ENCODE measurements at regions not wholly inside any gene's neighbourhood (a gene's known extent, or its start where the extent isn't known, plus 50 kb on each side); places are given as distances from the start of the nearest gene placed in this dataset.
"Not testable (repeated sequence)": the region's sequence is repeated elsewhere in the genome, so short reads cannot be mapped to it uniquely, and the experiment has no call there.

DNA sequence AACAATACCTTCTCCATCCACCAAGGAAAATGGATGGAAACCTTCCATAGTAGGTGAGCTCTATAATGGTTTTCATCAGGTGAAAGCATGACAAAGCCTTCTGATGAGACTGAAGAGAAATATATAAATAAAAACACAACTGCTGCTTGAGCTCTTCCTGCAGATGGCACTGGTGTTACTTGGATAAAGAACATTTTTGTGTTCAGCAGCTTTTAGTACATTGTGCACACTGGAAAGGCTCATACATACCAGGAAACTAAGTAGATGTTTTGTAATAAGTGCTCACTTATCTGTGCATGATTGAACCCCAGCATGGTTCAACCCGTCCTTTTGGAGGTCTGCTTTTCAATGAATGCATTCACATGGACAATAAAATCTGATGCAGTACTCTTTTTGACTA is 357.3 kb upstream of the MIS18BP1 start:
- no peak for FAIRE-seq
- Histone ChIP-seq H3K36me3 (no peaks in the 10 kb centered on the region), H3K27ac (no peak overlapping the region), H3K4me3 (no peak overlapping the region), H3K27me3 (no peaks in the 10 kb centered on the region), H3K4me1 (no peaks in the 10 kb centered on the region), H3K9me3 (no peaks in the 10 kb centered on the region)
- DNase-seq, result no peak
- no peak for TF ChIP-seq CTCF (IDR thresholded peaks at IDR 0.05)
- ATAC-seq, result peak in 1 of 4 donors; percentile 41
- intact Hi-C loops (cut with DNase I), result no loop called here
- 10 to 21% methylated on average over 1 of the region's 1 CpG for WGBS, 2 donors

- Histone ChIP-seq H3K27me3 (no peaks in the 10 kb centered on the region), H3K9me3 (no peaks in the 10 kb centered on the region), H3K36me3 (no peaks in the 10 kb centered on the region), H3K27ac (no peak overlapping the region), H3K4me3 (no peak overlapping the region), H3K4me1 (no peaks in the 10 kb centered on the region)
- no peak for ATAC-seq
- intact Hi-C loops (cut with DNase I), result no loop called here
- TF ChIP-seq CTCF (IDR thresholded peaks at IDR 0.05), result no peak
- FAIRE-seq, result no peak
- 55 to 68% methylated on average over 3 of the region's 3 CpGs for WGBS, 2 donors
- no peak for DNase-seq
Observed at GRCh38 chr14:45587142-45587541, 334.1 kb upstream of the MIS18BP1 start.

- H3K4me3 ChIP-seq, result no peak overlapping the region
- intact Hi-C loops (cut with DNase I), result no loop called here
- TF ChIP-seq CTCF (IDR thresholded peaks at IDR 0.05), result no peak
- FAIRE-seq (no peak), DNase-seq (no peak), ATAC-seq (no peak)
- no peak overlapping the region for H3K27ac ChIP-seq
- no peaks in the 10 kb centered on the region for H3K27me3 ChIP-seq
- no peaks in the 10 kb centered on the region for H3K4me1 ChIP-seq
- H3K9me3 ChIP-seq, result no peaks in the 10 kb centered on the region
- WGBS, 2 donors, result 76 to 85% methylated on average over 5 of the region's 5 CpGs
- no peaks in the 10 kb centered on the region for H3K36me3 ChIP-seq
Observed at GRCh38 chr14:45559626-45560025, 306.6 kb upstream of the MIS18BP1 start.

DNA sequence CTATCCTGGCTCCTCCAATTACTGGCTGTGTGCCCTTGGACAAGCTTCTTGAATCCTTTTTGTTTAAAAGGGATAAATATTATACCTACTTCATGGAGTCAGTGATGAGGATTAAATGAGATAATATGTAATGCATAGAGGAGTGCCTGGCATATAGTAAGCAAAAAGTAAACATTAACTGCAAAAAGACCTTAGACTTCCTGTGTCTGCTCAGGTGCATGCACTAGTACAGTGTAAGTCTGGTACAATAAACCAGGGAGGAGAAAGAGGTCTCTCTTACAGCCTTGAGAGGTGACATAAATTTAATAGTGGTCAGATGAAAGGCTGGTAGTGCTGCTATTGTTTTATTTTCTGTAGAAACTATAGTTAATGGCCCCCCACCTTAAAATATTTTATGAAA is 305.2 kb upstream of the MIS18BP1 start:
- H3K27ac ChIP-seq, result no peak overlapping the region
- H3K36me3 ChIP-seq, result no peaks in the 10 kb centered on the region
- no peak for FAIRE-seq
- H3K4me1 ChIP-seq, result no peaks in the 10 kb centered on the region
- intact Hi-C loops (cut with DNase I), result no loop called here
- ATAC-seq, result no peak
- H3K9me3 ChIP-seq, result no peaks in the 10 kb centered on the region
- DNase-seq, result no peak
- H3K27me3 ChIP-seq, result no peaks in the 10 kb centered on the region
- H3K4me3 ChIP-seq, result no peak overlapping the region
- TF ChIP-seq CTCF (IDR thresholded peaks at IDR 0.05), result no peak

GRCh38 chr14:45553981-45554380 is 301.0 kb upstream of the MIS18BP1 start:
- no peak for FAIRE-seq

DNA sequence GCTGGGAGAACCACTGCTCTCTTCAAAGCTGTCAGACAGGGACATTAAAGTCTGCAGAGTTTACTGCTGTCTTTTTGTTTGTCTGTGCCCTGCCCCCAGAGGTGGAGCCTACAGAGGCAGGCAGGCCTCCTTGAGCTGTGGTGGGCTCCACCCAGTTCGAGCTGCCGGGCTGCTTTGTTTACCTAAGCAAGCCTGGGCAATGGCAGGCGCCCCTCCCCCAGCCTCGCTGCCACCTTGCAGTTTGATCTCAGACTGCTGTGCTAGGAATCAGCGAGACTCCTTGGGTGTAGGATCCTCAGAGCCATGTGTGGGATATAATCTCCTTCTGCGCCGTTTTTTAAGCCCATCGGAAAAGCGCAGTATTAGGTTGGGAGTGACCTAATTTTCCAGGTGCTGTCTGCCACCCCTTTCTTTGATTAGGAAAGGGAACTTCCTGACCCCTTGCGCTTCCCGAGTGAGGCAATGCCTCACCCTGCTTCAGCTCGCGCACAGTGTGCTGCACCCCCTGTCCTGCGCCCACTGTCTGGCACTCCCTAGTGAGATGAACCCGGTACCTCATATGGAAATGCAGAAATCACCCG is 298.3 kb upstream of the MIS18BP1 start:
- H3K27me3 ChIP-seq; H3K4me1 ChIP-seq; H3K27ac ChIP-seq; FAIRE-seq; ATAC-seq; H3K36me3 ChIP-seq; intact Hi-C loops (cut with DNase I); H3K9me3 ChIP-seq: not testable (repeated sequence)
- 36 to 53% methylated on average over 16 of the region's 16 CpGs for WGBS, 2 donors
- peak overlapping the region in 1 of 4 donors; percentile 9 for H3K4me3 ChIP-seq
- DNase-seq, result peak in 1 of 6 donors; percentile 2

More at GRCh38 chr14:45553981-45554380, 301.0 kb upstream of the MIS18BP1 start:
- no peak overlapping the region for H3K4me3 ChIP-seq
- H3K4me1 ChIP-seq, result no peaks in the 10 kb centered on the region
- no peak overlapping the region for H3K27ac ChIP-seq
- no peaks in the 10 kb centered on the region for H3K27me3 ChIP-seq
- no peak for TF ChIP-seq CTCF (IDR thresholded peaks at IDR 0.05)
- intact Hi-C loops (cut with DNase I), result no loop called here
- H3K9me3 ChIP-seq, result no peaks in the 10 kb centered on the region
- no peak for DNase-seq
- no peaks in the 10 kb centered on the region for H3K36me3 ChIP-seq
- no peak for ATAC-seq
- WGBS, 2 donors, result 91 to 92% methylated on average over 1 of the region's 1 CpG

Data from pancreas (tissue), 10 donors.